ENCODE measurements at regions not wholly inside any gene's neighbourhood (a gene's known extent, or its start where the extent isn't known, plus 50 kb on each side); places are given as distances from the start of the nearest gene placed in this dataset.

DNA sequence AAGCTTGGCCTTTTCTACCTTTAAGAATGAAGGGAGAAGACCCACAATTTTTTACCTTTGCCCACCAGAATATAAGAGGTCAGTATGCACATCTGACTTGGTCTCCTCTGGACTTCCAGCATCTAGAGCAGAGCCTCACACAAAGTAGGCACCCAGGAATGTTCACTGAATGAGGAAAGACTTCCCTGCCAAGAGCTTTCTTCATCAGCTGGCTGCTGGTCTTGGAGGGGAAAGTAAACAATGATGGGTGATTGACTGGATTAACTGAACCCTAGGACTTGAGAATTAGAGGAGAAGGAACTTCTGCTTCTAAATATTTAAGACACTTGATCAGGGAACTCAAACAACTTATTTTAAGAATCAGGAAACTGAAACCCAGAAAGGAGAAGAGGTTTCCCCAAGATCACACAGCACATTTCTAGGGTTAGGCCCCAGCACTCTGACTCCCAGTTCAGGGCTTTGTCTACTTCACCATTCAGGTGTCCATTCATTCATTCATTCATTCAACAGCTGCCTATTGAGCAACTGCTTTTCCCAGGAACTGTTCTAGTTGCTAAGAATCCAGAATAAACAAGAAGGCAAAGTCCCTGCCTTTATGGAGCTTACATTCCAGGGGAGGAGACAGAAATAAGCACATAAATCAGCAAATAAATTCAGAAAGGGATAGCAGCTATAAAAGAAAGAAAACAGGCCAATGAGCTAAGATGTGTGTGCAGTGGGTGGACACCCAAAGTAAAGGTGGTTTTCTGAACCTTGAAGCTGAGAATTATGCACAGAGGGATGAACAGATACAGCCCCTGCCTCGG, 216.9 kb upstream of the LRFN2 start:
- TF ChIP-seq EZH2 (optimal IDR thresholded peaks at IDR 0.05; ENCODE audit: low read depth, low read length) (no peak), EZH2phosphoT487 (IDR thresholded peaks at IDR 0.05; ENCODE audit: low read length) (no peak)
- TF ChIP-seq, protein P1, sequence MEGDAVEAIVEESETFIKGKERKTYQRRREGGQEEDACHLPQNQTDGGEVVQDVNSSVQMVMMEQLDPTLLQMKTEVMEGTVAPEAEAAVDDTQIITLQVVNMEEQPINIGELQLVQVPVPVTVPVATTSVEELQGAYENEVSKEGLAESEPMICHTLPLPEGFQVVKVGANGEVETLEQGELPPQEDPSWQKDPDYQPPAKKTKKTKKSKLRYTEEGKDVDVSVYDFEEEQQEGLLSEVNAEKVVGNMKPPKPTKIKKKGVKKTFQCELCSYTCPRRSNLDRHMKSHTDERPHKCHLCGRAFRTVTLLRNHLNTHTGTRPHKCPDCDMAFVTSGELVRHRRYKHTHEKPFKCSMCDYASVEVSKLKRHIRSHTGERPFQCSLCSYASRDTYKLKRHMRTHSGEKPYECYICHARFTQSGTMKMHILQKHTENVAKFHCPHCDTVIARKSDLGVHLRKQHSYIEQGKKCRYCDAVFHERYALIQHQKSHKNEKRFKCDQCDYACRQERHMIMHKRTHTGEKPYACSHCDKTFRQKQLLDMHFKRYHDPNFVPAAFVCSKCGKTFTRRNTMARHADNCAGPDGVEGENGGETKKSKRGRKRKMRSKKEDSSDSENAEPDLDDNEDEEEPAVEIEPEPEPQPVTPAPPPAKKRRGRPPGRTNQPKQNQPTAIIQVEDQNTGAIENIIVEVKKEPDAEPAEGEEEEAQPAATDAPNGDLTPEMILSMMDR (IDR thresholded peaks at IDR 0.05; ENCODE audit: low read length) = no peak

Data from MM.1S (cell line).